IMR-90 (cell line): ENCODE measurements at regions not wholly inside any gene's neighbourhood (a gene's known extent, or its start where the extent isn't known, plus 50 kb on each side); places are given as distances from the start of the nearest gene placed in this dataset.

Experiments used
- CEBPB ChIP-seq: IDR thresholded peaks from 2 replicates; pipeline ENCODE4 v1.6.1; 2012; ENCODE audit warnings: low read depth, low read length, improper control_type of control experiment
- CTCF ChIP-seq: conservative IDR thresholded peaks from 2 replicates; pipeline ENCODE4 v1.5.1; 2012; ENCODE audit warnings: mild to moderate bottlenecking, low read depth, low read length, improper control_type of control experiment

- no peak for TF ChIP-seq CTCF
- TF ChIP-seq CEBPB, result no peak
Observed at GRCh38 chr3:74314696-74315095, 299.8 kb downstream of the CNTN3 start.
